HG03460 (cell line): ENCODE measurements at regions not wholly inside any gene's neighbourhood (a gene's known extent, or its start where the extent isn't known, plus 50 kb on each side); places are given as distances from the start of the nearest gene placed in this dataset.
A peak's percentile ranks its signal among the peaks of the same experiment; 100 is the strongest.
"Not testable (repeated sequence)": the region's sequence is repeated elsewhere in the genome, so short reads cannot be mapped to it uniquely, and the experiment has no call there.

Source experiments
- ATAC-seq: cut with Tn5 transposase; IDR thresholded peaks from one replicate; pipeline ENCODE4 v1.9.1; 2021; ENCODE audit not compliant: unreplicated experiment

- no peak for ATAC-seq
Measured at GRCh38 chr4:83213640-83214039, 71.0 kb downstream of the COQ2 start.

DNA sequence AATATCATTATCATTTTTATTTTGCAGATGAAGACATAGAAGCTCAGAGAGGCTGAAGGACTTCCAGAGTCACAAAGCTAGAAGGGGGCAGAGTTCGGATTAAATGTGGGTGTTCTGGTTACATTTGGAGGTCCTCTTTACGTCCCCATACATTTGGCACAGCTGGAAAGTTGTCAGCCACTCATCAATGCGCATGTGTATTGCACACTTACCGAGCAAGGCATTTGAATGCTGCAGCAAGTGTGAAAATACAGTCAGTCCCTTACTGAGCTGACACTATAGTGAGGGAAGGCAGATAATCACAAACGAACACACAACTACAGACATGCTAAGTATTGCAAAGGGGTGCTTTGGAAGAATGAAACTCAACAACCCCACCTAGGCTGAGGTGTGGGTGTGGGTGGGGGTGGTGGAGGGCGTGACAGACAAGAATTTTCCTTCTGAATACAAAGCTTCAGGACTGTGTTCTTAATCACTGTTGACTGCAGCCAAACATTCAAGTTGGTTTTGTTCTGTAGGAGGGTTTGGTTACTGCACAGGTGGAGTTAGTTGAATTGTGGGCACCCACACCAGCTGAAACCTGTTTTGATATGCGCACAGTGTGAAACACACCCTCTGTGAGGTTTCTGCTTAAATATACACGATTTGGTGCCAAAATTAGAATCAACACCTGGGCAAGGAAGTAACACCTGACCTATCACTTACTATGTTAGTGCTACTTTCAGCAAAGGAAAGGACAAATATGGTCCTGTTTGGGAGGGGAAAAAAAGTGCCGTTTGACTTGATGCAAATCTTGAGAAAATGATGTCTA, 72.4 kb downstream of the COQ2 start:
- peak; percentile 85 for ATAC-seq

DNA sequence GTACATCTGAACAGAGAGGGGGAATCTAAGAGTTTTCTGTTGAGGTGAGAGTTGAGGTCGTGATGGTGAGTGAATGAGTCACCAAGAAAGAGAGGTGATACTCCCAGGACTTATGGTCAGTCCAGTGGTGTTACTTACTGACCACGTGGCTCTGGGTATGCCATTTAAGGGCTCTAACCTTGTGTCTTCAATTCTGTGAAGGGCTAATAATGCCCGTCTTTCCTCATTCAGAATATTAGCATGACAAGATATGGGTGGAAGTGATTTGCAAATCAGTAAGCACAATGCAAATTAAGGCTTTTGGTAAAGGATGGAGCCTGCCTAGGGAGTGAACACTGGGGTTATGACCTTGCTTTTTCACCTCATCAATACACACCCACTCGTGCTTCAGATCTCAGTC, 75.2 kb downstream of the COQ2 start:
- no peak for ATAC-seq

- no peak for ATAC-seq
Measured at GRCh38 chr4:83208371-83209365, 75.9 kb downstream of the COQ2 start.

DNA sequence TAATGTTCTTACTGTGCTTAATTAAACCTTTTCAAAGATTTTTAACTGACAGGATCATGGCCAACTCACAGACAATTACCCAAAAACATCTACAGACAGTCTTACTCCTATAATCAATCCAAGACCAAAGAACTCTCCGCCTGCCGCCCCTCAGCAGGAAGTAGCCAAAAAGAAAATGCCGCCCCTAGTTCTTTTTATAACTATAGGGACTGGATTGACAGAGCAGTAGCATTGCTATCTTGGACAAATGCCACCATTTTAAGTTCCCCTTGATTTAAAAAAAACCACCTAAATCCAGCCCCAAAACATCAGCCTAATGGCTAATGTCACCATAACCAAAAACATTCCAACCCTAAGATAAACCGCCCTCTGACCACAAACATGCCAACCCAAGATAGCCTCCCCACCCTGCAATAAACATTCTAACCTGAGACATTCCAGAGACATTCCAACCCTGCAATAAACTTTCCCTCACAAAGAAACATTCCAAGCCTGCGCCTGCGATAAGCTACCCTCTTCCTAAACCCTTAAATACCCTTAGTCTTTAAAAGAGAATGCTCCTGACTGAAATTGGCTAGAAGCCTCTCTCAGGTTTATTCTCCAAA, 77.0 kb downstream of the COQ2 start:
- ATAC-seq, result no peak

- no peak for ATAC-seq
Measured at GRCh38 chr4:83205760-83206159, 78.8 kb downstream of the COQ2 start.

DNA sequence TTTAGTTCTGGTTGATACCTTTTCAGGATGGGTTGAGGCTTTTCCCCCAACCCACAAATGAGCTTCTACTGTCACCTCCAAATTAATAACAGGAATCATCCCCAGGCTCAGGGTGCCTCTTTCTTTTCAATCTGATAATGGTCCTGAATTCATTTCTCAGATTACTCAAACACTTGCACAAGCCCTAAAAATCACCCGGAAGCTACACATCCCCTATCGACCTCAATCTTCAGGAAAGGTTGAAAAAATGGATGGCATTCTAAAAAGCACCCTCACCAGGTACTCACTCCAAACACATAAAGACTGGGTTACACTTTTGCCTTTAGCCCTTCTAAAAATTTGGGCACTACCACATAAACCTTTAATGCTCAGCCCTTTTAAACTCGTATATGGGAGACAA, 79.9 kb downstream of the COQ2 start:
- ATAC-seq, result no peak

GRCh38 chr4:83201761-83202160, 82.8 kb downstream of the COQ2 start:
- ATAC-seq, result no peak

- ATAC-seq, result no peak
Measured at GRCh38 chr4:83197555-83198235, 83.2 kb upstream of the PLAC8 start.

DNA sequence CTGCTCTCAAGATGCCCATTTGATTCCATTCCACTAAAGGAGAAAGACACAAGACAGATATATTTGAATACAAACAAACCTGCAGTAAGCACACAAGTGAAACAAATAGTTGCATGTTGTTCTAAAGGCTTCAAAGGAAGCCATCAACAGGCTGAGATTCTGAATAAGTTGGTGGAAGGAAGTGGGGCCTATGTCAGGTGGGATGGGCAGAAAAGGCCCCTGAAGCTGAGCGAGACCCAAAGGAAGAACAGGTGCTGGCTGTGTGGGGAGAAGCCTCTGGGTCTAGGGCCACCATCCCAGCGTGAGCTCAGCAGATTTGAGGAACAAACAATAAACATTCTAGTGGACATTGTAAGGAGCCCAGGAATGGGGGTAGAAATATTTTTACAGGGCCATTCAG, 82.4 kb upstream of the PLAC8 start:
- ATAC-seq, result no peak

- ATAC-seq, result no peak
Measured at GRCh38 chr4:83195269-83195668, 80.7 kb upstream of the PLAC8 start.

GRCh38 chr4:83194588-83194987, 80.1 kb upstream of the PLAC8 start:
- not testable (repeated sequence) for ATAC-seq

GRCh38 chr4:83192634-83193033, 78.1 kb upstream of the PLAC8 start:
- ATAC-seq, result no peak

- ATAC-seq, result no peak
Measured at GRCh38 chr4:83191026-83191425, 76.5 kb upstream of the PLAC8 start.

GRCh38 chr4:83189631-83190136, 75.2 kb upstream of the PLAC8 start:
- no peak for ATAC-seq

DNA sequence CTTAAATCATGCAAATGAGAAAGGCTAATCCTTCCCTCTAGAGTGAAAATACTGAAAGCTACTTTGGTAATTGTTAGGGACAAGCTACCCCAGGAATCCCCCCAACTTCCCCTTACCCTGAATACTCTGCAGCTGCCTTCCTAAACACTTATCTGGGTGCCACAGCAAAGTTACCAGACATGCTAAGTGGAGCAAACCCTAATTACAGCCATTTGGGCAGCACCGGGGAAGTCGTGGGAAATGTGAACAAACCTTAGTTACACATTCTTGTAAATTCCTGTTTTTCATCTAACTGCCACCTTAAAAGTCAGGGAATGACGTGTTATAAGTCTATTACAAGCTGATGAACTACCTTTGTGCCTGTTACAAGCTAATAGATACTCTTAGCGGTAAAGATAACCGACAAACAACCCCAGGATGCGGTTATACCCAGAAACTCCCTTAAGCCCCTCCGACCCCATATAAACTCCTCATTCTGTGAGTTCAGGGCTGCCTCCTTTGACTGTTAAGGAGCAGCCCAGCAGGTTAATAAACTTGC, 66.0 kb upstream of the PLAC8 start:
- no peak for ATAC-seq

DNA sequence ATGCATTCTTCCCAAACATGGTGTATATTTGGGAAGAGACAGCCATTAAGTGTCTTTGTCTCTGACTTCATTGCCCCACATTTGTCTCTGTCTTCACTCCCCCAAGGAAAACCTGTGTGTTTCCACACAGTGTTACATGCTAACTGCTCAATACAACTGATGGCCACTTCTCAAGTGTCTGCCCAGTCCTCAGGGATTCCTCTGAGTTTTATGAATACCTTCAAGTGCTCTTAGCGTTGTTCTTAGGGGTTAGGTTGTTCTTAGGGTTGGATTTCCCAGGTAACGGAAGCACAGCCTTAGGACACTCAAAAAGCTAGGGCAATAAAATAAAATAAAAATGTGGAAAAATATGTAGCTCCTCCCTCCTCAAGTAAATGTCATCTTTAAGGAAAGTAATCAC, 64.7 kb upstream of the PLAC8 start:
- no peak for ATAC-seq

GRCh38 chr4:83178029-83178428, 63.5 kb upstream of the PLAC8 start:
- no peak for ATAC-seq

- no peak for ATAC-seq
Measured at GRCh38 chr4:83177182-83177581, 62.7 kb upstream of the PLAC8 start.

GRCh38 chr4:83174844-83175414, 60.4 kb upstream of the PLAC8 start:
- ATAC-seq, result peak; percentile 64
